GM12891 (cell line): ENCODE measurements at regions not wholly inside any gene's neighbourhood (a gene's known extent, or its start where the extent isn't known, plus 50 kb on each side); places are given as distances from the start of the nearest gene placed in this dataset.

Experiments used
- DNase-seq: peaks from one replicate; pipeline ENCODE4 v3.0.0; 2011; ENCODE audit warnings: low spot score; ENCODE audit not compliant: insufficient read length
- FAIRE-seq: peaks from 2 replicates; lab custom pipeline; 2011; peaks lifted over from hg19 to GRCh38; lab: Jason Lieb, UNC
- PAX5 ChIP-seq: IDR thresholded peaks from 2 replicates; pipeline ENCODE4 v1.6.1; 2011; ENCODE audit warnings: low read length, moderate library complexity, mild to moderate bottlenecking; ENCODE audit not compliant: insufficient read depth, severe bottlenecking
- POLR2A ChIP-seq: IDR thresholded peaks from 2 replicates; pipeline ENCODE4 v1.6.1; 2011; ENCODE audit warnings: low read depth, low read length, control low read depth
- POLR2AphosphoS5 ChIP-seq: IDR thresholded peaks from 2 replicates; pipeline ENCODE4 v1.6.1; 2011; ENCODE audit warnings: low read depth, low read length, control low read depth
- POU2F2 ChIP-seq: IDR thresholded peaks from 2 replicates; pipeline ENCODE4 v1.6.1; 2011; ENCODE audit warnings: low read depth, mild to moderate bottlenecking, control low read depth, low read length, moderate library complexity
- SPI1 ChIP-seq: IDR thresholded peaks from 2 replicates; pipeline ENCODE4 v1.6.1; 2011; ENCODE audit warnings: low read depth, low read length, control low read depth
- TAF1 ChIP-seq: IDR thresholded peaks from 2 replicates; pipeline ENCODE4 v1.6.1; 2011; ENCODE audit warnings: low read depth, low read length, control low read depth

GRCh38 chr6:148175550-148176188 lies 167.0 kb upstream of the SASH1 start:
- DNase-seq (no peak), FAIRE-seq (no peak)
- TF ChIP-seq PAX5 (no peak), POLR2A (no peak), TAF1 (no peak), POLR2AphosphoS5 (no peak), POU2F2 (no peak), SPI1 (no peak)

GRCh38 chr6:148177589-148178233 lies 164.9 kb upstream of the SASH1 start:
- peak; percentile 6 for DNase-seq
- TF ChIP-seq POLR2A (no peak), SPI1 (peak; percentile 15; the same call in 1 of the 2 replicates)
- no peak for FAIRE-seq

- TF ChIP-seq PAX5 (no peak), POLR2AphosphoS5 (no peak), POU2F2 (no peak), TAF1 (no peak), SPI1 (no peak), POLR2A (no peak)
- FAIRE-seq (no peak), DNase-seq (no peak)
These were observed 162.9 kb upstream of the SASH1 start for GRCh38 chr6:148179786-148180185.

- DNase-seq (no peak), FAIRE-seq (no peak)
- TF ChIP-seq TAF1: no peak
- no peak for TF ChIP-seq PAX5
- TF ChIP-seq SPI1: no peak
- no peak for TF ChIP-seq POLR2A
- no peak for TF ChIP-seq POLR2AphosphoS5
- no peak for TF ChIP-seq POU2F2
These were observed 160.3 kb upstream of the SASH1 start for GRCh38 chr6:148182378-148182777.

- TF ChIP-seq POLR2A: no peak
- no peak for TF ChIP-seq POU2F2
- no peak for TF ChIP-seq SPI1
- no peak for TF ChIP-seq PAX5
- FAIRE-seq: no peak
- no peak for DNase-seq
These were observed 158.9 kb upstream of the SASH1 start for GRCh38 chr6:148183776-148184175.

GRCh38 chr6:148186916-148187315 lies 155.7 kb upstream of the SASH1 start:
- DNase-seq (no peak), FAIRE-seq (no peak)
- no peak for TF ChIP-seq PAX5
- no peak for TF ChIP-seq POLR2AphosphoS5
- no peak for TF ChIP-seq SPI1
- no peak for TF ChIP-seq POU2F2
- TF ChIP-seq POLR2A: no peak

- no peak for FAIRE-seq
- no peak for TF ChIP-seq POLR2A
- TF ChIP-seq POU2F2: no peak
- no peak for TF ChIP-seq PAX5
- TF ChIP-seq POLR2AphosphoS5: no peak
- no peak for DNase-seq
These were observed 150.3 kb upstream of the SASH1 start for GRCh38 chr6:148192310-148192709.

GRCh38 chr6:148193063-148193680 lies 149.5 kb upstream of the SASH1 start:
- DNase-seq (no peak), FAIRE-seq (no peak)
- TF ChIP-seq TAF1 (no peak), POLR2A (no peak), POLR2AphosphoS5 (no peak), POU2F2 (no peak), SPI1 (no peak), PAX5 (no peak)

- no peak for TF ChIP-seq TAF1
- TF ChIP-seq POLR2AphosphoS5: no peak
- no peak for TF ChIP-seq POLR2A
- no peak for DNase-seq
- FAIRE-seq: no peak
These were observed 147.1 kb upstream of the SASH1 start for GRCh38 chr6:148195511-148195910.

- FAIRE-seq: no peak
- TF ChIP-seq POLR2A (no peak), SPI1 (no peak), TAF1 (no peak), POU2F2 (no peak), POLR2AphosphoS5 (no peak), PAX5 (no peak)
- DNase-seq: no peak
These were observed 143.1 kb upstream of the SASH1 start for GRCh38 chr6:148199584-148199983.
